Uterus (tissue), 3 donors: ENCODE measurements at regions not wholly inside any gene's neighbourhood (a gene's known extent, or its start where the extent isn't known, plus 50 kb on each side); places are given as distances from the start of the nearest gene placed in this dataset.

Experiments
- DNase-seq, 2 donors: peaks; one replicate each; pipeline ENCODE4 v3.0.0-alpha.2; 2019 to 2020
- H3K27ac ChIP-seq, 2 donors: fragments of 200-600 bp; sonication (generic); 1 replicate in 1 of 2; 2 replicates in 1 of 2; pipeline ENCODE4 v1.5.1; 2016 to 2018
- H3K27me3 ChIP-seq, 2 donors: fragments of 200-600 bp; sonication (generic); one replicate each; pipeline ENCODE4 v1.5.1; 2018 to 2019; ENCODE audit warnings: control low read depth in 1 of 2
- H3K36me3 ChIP-seq, 2 donors: fragments of 200-600 bp; sonication (generic); one replicate each; pipeline ENCODE4 v1.5.1; 2019; ENCODE audit warnings: control low read depth in 1 of 2
- H3K4me1 ChIP-seq, 2 donors: fragments of 200-600 bp; sonication (generic); one replicate each; pipeline ENCODE4 v1.5.1; 2018 to 2019; ENCODE audit warnings: control low read depth in 1 of 2
- H3K4me3 ChIP-seq, 2 donors: fragments of 200-600 bp; sonication (generic); 1 replicate in 1 of 2; 2 replicates in 1 of 2; pipeline ENCODE4 v1.5.1; 2018 to 2019; ENCODE audit warnings: mild to moderate bottlenecking in 1 of 2
- H3K9me3 ChIP-seq, 2 donors: fragments of 200-600 bp; sonication (generic); one replicate each; pipeline ENCODE4 v1.5.1; 2019; ENCODE audit warnings: control low read depth in 1 of 2
- POLR2A ChIP-seq, 2 donors: fragments of 450-650 bp; IDR thresholded peaks; one replicate each; pipeline ENCODE4 v1.6.1; 2016; ENCODE audit warnings: antibody characterized with exemption in 2 of 2, mild to moderate bottlenecking in 1 of 2, moderate library complexity in 1 of 2
- intact Hi-C: fragments of 100-400 bp; cut with DNase I; formaldehyde crosslinking; loops from one replicate; pipeline ENCODE4 v1.15.1; 2023; ENCODE audit warnings: low total_unique reads
- TF ChIP-seq, protein P1 (sequence below), 4 experiments: fragments of 200-600 bp in 2 of 4; fragments of 450-650 bp in 2 of 4; sonication (generic) in 2 of 4; IDR thresholded peaks; one replicate each; pipeline ENCODE4 v1.5.1; 2016 to 2019; ENCODE audit warnings: antibody characterized with exemption in 4 of 4, mild to moderate bottlenecking in 2 of 4, moderate library complexity in 1 of 4
- donor health status: DM: yes; HTN: yes; CAD: no.

DNA sequence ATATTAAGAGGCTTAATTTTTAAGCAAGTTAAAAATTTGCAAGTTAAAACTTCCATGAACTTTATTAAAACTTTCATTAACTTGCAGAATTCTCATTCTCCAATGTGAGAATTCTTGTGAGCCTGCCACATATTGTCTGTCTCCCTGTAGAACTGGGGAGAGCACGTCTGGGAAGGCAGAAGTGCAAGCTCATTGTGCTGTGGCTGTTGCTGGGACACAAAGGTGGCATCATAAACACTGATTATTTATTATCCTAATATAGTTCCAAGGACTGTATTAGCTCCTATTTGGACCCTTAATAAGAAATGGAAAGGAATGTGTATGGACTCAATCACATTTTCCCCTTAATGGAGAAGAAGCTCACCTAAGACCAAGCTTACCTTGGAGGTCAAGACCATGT lies 68.7 kb upstream of the MROH9 start:
- no peak overlapping the region for H3K4me3 ChIP-seq
- DNase-seq, result no peak
- intact Hi-C loops, result no loop called here
- TF ChIP-seq, protein P1, sequence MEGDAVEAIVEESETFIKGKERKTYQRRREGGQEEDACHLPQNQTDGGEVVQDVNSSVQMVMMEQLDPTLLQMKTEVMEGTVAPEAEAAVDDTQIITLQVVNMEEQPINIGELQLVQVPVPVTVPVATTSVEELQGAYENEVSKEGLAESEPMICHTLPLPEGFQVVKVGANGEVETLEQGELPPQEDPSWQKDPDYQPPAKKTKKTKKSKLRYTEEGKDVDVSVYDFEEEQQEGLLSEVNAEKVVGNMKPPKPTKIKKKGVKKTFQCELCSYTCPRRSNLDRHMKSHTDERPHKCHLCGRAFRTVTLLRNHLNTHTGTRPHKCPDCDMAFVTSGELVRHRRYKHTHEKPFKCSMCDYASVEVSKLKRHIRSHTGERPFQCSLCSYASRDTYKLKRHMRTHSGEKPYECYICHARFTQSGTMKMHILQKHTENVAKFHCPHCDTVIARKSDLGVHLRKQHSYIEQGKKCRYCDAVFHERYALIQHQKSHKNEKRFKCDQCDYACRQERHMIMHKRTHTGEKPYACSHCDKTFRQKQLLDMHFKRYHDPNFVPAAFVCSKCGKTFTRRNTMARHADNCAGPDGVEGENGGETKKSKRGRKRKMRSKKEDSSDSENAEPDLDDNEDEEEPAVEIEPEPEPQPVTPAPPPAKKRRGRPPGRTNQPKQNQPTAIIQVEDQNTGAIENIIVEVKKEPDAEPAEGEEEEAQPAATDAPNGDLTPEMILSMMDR (IDR thresholded peaks at IDR 0.05), result no peak
- no peak for TF ChIP-seq POLR2A (IDR thresholded peaks at IDR 0.05)
- no peaks in the 10 kb centered on the region for H3K4me1 ChIP-seq
- no peaks in the 10 kb centered on the region for H3K36me3 ChIP-seq
- no peaks in the 10 kb centered on the region for H3K9me3 ChIP-seq
- H3K27ac ChIP-seq, result no peak overlapping the region
- H3K27me3 ChIP-seq, result no peaks in the 10 kb centered on the region

DNA sequence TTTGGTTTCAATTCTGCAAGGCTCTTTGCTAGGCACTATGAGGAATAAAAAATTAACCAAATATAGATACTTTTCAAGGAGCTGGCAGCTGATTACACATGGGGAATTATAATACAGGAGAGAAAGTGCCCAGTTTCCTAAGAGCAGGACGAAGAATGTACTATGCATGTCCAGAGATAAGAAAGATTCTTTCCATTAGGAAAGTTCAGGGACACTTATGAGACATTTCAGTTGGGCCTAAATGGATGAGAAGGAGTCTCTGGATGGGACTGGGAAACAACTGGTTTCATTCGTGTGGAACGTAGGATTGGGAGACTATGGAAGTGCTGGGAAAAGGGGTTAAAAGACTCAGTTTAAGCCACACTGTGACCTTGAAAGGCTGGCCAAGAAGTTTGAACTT lies 63.5 kb upstream of the MROH9 start:
- Histone ChIP-seq H3K27me3 (no peaks in the 10 kb centered on the region), H3K4me3 (no peak overlapping the region), H3K4me1 (no peaks in the 10 kb centered on the region), H3K27ac (no peak overlapping the region), H3K36me3 (no peaks in the 10 kb centered on the region), H3K9me3 (no peaks in the 10 kb centered on the region)
- intact Hi-C loops, result no loop called here
- DNase-seq, result no peak
- no peak for TF ChIP-seq POLR2A (IDR thresholded peaks at IDR 0.05)
- TF ChIP-seq, protein P1 (IDR thresholded peaks at IDR 0.05), result no peak

GRCh38 chr1:170872663-170873062 lies 62.7 kb upstream of the MROH9 start:
- Histone ChIP-seq H3K27ac (no peak overlapping the region), H3K4me3 (no peak overlapping the region), H3K27me3 (no peaks in the 10 kb centered on the region), H3K9me3 (no peaks in the 10 kb centered on the region), H3K4me1 (no peaks in the 10 kb centered on the region), H3K36me3 (no peaks in the 10 kb centered on the region)
- DNase-seq, result no peak
- TF ChIP-seq, protein P1 (IDR thresholded peaks at IDR 0.05), result no peak
- no peak for TF ChIP-seq POLR2A (IDR thresholded peaks at IDR 0.05)
- intact Hi-C loops, result no loop called here

DNA sequence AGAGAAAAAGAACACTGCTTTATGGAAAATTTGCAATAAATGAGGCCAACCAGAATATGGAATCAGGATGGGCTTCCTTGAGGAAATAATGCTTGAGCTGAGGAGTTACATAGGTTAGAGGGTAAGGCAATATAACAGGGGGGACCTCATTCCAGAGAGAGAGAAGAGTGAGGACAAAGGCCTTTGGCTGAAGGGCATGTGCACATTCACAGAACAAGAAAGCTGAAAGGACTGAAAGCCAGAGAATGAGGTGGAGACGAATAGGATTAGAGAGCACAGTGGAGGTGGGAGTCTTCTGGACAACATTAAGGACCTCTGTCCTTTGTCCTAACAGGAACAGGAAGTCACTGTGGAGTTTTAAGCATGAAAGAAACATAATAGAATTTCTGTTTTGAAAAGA lies 60.7 kb upstream of the MROH9 start:
- H3K4me1 ChIP-seq, result no peaks in the 10 kb centered on the region
- H3K36me3 ChIP-seq, result no peaks in the 10 kb centered on the region
- no peaks in the 10 kb centered on the region for H3K9me3 ChIP-seq
- intact Hi-C loops, result no loop called here
- no peak for DNase-seq
- TF ChIP-seq, protein P1 (IDR thresholded peaks at IDR 0.05), result no peak
- TF ChIP-seq POLR2A (IDR thresholded peaks at IDR 0.05), result no peak
- H3K27me3 ChIP-seq, result no peaks in the 10 kb centered on the region
- H3K27ac ChIP-seq, result no peak overlapping the region
- no peak overlapping the region for H3K4me3 ChIP-seq

DNA sequence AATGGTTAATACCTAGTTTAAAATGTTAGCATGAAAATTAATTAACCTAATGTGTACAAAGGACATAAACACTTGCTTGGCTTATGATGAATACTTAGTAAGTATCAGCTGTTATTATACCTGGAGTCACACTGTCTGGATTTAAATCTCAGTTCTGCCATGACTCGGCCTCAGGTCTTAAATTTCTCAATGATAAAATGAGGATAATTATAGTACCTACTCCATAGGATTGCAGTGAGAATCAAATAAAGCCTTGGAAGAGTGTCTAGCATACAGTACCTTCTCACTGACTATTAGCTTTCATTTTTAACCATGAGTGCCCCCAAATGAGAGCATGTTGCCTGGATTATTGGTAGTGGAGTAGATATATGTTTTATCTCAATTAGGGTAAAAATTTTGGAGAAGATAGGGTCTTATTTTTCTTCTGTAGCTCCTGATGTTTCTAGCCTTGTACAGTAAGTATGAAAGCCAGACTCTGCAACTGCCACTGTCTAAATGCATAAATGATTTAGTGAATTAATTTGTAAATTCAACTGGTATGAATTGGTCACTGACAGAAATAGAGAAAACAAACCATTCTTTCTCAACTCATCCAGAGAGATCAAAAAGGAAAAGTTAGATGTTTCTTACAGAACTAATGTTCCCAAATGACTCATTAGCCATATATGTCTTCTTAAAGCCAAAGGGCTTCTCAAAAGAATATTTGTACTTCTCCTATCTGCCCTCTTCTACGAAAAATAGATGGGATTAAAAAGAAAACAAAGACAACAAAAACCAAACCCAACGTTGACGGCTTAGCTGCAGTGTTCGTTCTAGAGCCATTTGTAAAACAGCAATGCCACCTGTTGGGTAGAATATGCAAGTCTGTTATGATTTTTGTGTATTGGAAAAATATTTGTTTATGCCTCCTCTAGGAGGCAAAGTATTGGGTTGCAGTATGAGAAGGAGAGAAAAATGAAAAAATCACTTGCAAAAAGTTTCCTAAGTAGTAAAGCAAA lies 53.8 kb upstream of the MROH9 start:
- TF ChIP-seq, protein P1 (IDR thresholded peaks at IDR 0.05), result peak; percentile 49 to 72 (median 64)
- no peak for TF ChIP-seq POLR2A (IDR thresholded peaks at IDR 0.05)
- DNase-seq, result peak in 1 of 2 donors; percentile 13
- H3K36me3 ChIP-seq, result no peaks in the 10 kb centered on the region
- intact Hi-C loops, result loop anchor here (5.0 kb wide), 1 partner anchor 949 kb away; no protein-coding TSS in a partner anchor
- H3K27ac ChIP-seq, result no peak overlapping the region
- H3K27me3 ChIP-seq, result no peaks in the 10 kb centered on the region
- peak overlapping the region in 1 of 2 donors; percentile 19 for H3K4me3 ChIP-seq
- H3K9me3 ChIP-seq, result no peaks in the 10 kb centered on the region
- H3K4me1 ChIP-seq, result no peaks in the 10 kb centered on the region
